ENCODE measurements at regions not wholly inside any gene's neighbourhood (a gene's known extent, or its start where the extent isn't known, plus 50 kb on each side); places are given as distances from the start of the nearest gene placed in this dataset.
"Not testable (repeated sequence)": the region's sequence is repeated elsewhere in the genome, so short reads cannot be mapped to it uniquely, and the experiment has no call there.

GRCh38 chr6:78783366-78783765, 84.0 kb upstream of the IRAK1BP1 start:
- not testable (repeated sequence) for TF ChIP-seq CTCF (conservative IDR thresholded peaks at IDR 0.05; ENCODE audit: low read depth in 2 of 2); REST (IDR thresholded peaks at IDR 0.05; ENCODE audit: unreplicated experiment); JUNB (IDR thresholded peaks at IDR 0.05; ENCODE audit: unreplicated experiment); EZH2phosphoT487 (IDR thresholded peaks at IDR 0.05; ENCODE audit: unreplicated experiment); POLR2AphosphoS5 (IDR thresholded peaks at IDR 0.05; ENCODE audit: low read depth); EZH2 (IDR thresholded peaks at IDR 0.05; ENCODE audit: low read depth, unreplicated experiment); ZNF331 (CRISPR knock-in tag; IDR thresholded peaks at IDR 0.05; ENCODE audit: low read depth); CREB1 (CRISPR knock-in tag; IDR thresholded peaks at IDR 0.05; ENCODE audit: low read depth); ETS1 (IDR thresholded peaks at IDR 0.05); STAT1 (IDR thresholded peaks at IDR 0.05; ENCODE audit: unreplicated experiment); NANOG (IDR thresholded peaks at IDR 0.05; ENCODE audit: borderline replicate concordance); ZNF114 (CRISPR knock-in tag; IDR thresholded peaks at IDR 0.05)

All from GM23338 (cell line).